CD14-positive monocyte (primary cell): ENCODE measurements at regions not wholly inside any gene's neighbourhood (a gene's known extent, or its start where the extent isn't known, plus 50 kb on each side); places are given as distances from the start of the nearest gene placed in this dataset.

Experiments used
- DNase-seq, 3 donors: peaks; one replicate each; pipeline ENCODE4 v3.0.0-alpha.2; 2011 to 2022
- H2AFZ ChIP-seq: 2 replicates; pipeline ENCODE4 v1.6.0; 2012; ENCODE audit warnings: mild to moderate bottlenecking, low read depth, low read length, inconsistent platforms; ENCODE audit not compliant: insufficient read depth, poor library complexity, severe bottlenecking
- H3K27ac ChIP-seq, 2 donors: 1 replicate in 1 of 2; 2 replicates in 1 of 2; pipeline ENCODE4 v1.5.1; 2012 to 2013; ENCODE audit warnings: low read length in 2 of 2, control low read depth in 1 of 2, inconsistent platforms in 1 of 2, low read depth in 1 of 2, mild to moderate bottlenecking in 1 of 2
- H3K27me3 ChIP-seq, 2 donors: one replicate each; pipeline versions ENCODE4 v1.6.0 to v1.6.1; 2011 to 2013; ENCODE audit warnings: low read length in 2 of 2; ENCODE audit not compliant: control insufficient read depth in 2 of 2, insufficient read depth in 2 of 2
- H3K36me3 ChIP-seq, 2 donors: replicated peaks in 1 of 2; 1 replicate in 1 of 2; 2 replicates in 1 of 2; pipeline versions ENCODE4 v1.5.1 to v1.6.1; 2012 to 2013; ENCODE audit warnings: low read length in 2 of 2, control low read depth in 1 of 2, inconsistent platforms in 1 of 2, mild to moderate bottlenecking in 1 of 2; ENCODE audit not compliant: insufficient read depth in 2 of 2, control insufficient read depth in 1 of 2
- H3K4me1 ChIP-seq, 2 donors: 1 replicate in 1 of 2; 2 replicates in 1 of 2; pipeline versions ENCODE4 v1.5.1 to v1.6.1; 2012 to 2013; ENCODE audit warnings: low read length in 2 of 2, control low read depth in 1 of 2, inconsistent platforms in 1 of 2, mild to moderate bottlenecking in 1 of 2, moderate library complexity in 1 of 2; ENCODE audit not compliant: insufficient read depth in 2 of 2, control insufficient read depth in 1 of 2
- H3K4me2 ChIP-seq: replicated peaks from 2 replicates; pipeline ENCODE3; 2012; ENCODE audit warnings: low read length, moderate library complexity, mild to moderate bottlenecking; ENCODE audit not compliant: poor library complexity, severe bottlenecking; ENCODE audit errors: extremely low read depth
- H3K4me3 ChIP-seq, 3 experiments: fragments of 200-600 bp in 1 of 3; sonication (generic) in 1 of 3; replicated peaks in 1 of 3; 1 replicate in 2 of 3; 2 replicates in 1 of 3; pipeline ENCODE4 v1.5.1; 2011 to 2013; ENCODE audit warnings: low read length in 3 of 3, mild to moderate bottlenecking in 3 of 3, control low read depth in 2 of 3, low read depth in 2 of 3, inconsistent platforms in 1 of 3, moderate library complexity in 1 of 3
- H3K79me2 ChIP-seq: 2 replicates; pipeline ENCODE4 v1.6.0; 2012; ENCODE audit warnings: mild to moderate bottlenecking, control low read depth, inconsistent platforms, low read length, moderate library complexity; ENCODE audit not compliant: insufficient read depth
- H3K9ac ChIP-seq: 2 replicates; pipeline ENCODE4 v1.6.0; 2017; ENCODE audit warnings: low read length, mild to moderate bottlenecking; ENCODE audit not compliant: insufficient read depth, poor library complexity, severe bottlenecking
- H3K9me3 ChIP-seq, 2 donors: replicated peaks in 1 of 2; 1 replicate in 1 of 2; 2 replicates in 1 of 2; pipeline versions ENCODE4 v1.5.1 to v1.6.1; 2012 to 2013; ENCODE audit warnings: low read length in 2 of 2, control low read depth in 1 of 2; ENCODE audit not compliant: control insufficient read depth in 1 of 2, insufficient read depth in 1 of 2
- H4K20me1 ChIP-seq: 2 replicates; pipeline ENCODE4 v1.6.0; 2012; ENCODE audit warnings: mild to moderate bottlenecking, low read length, control low read depth, moderate library complexity; ENCODE audit not compliant: insufficient read depth
- H3K27ac Mint-ChIP-seq, 7 donors: one replicate each; pipeline ENCODE4 v1.8.0; 2020; ENCODE audit warnings: mild to moderate bottlenecking in 7 of 7, mixed read lengths in 7 of 7, moderate library complexity in 6 of 7, inconsistent platforms in 2 of 7
- H3K27me3 Mint-ChIP-seq, 3 donors: one replicate each; pipeline ENCODE4 v1.8.0; 2021 to 2022; ENCODE audit warnings: low read depth in 3 of 3, mild to moderate bottlenecking in 3 of 3, mixed read lengths in 3 of 3, moderate library complexity in 3 of 3, inconsistent platforms in 1 of 3
- H3K36me3 Mint-ChIP-seq, 2 donors: one replicate each; pipeline ENCODE4 v1.8.0; 2020; ENCODE audit warnings: mixed read lengths in 2 of 2, inconsistent platforms in 1 of 2, mild to moderate bottlenecking in 1 of 2
- H3K4me1 Mint-ChIP-seq: one replicate; pipeline ENCODE4 v1.8.0; 2020; ENCODE audit warnings: mild to moderate bottlenecking, mixed read lengths
- H3K4me3 Mint-ChIP-seq, 2 donors: one replicate each; pipeline ENCODE4 v1.8.0; 2020; ENCODE audit warnings: mild to moderate bottlenecking in 2 of 2, mixed read lengths in 2 of 2, moderate library complexity in 1 of 2
- H3K9me3 Mint-ChIP-seq, 7 donors: one replicate each; pipeline ENCODE4 v1.8.0; 2020 to 2022; ENCODE audit warnings: mixed read lengths in 7 of 7, mild to moderate bottlenecking in 6 of 7, moderate library complexity in 6 of 7, inconsistent platforms in 2 of 7
- WGBS: methylation state at CpG from one replicate; pipeline ENCODE4 v1.1.5; 2013; ENCODE audit warnings: missing lambda C conversion rate; ENCODE audit not compliant: insufficient coverage; 5-methylcytosine and 5-hydroxymethylcytosine counted together
- intact Hi-C, 2 donors: fragments of 100-400 bp; cut with micrococcal nuclease; formaldehyde crosslinking; loops; one replicate each; pipeline versions ENCODE4 v1.15.0 to v1.15.1; 2023
- TF ChIP-seq, protein P1 (sequence below): fragments of 200-600 bp; IDR thresholded peaks from one replicate; pipeline ENCODE4 v1.8.0; 2022; ENCODE audit warnings: antibody characterized with exemption, mild to moderate bottlenecking

DNA sequence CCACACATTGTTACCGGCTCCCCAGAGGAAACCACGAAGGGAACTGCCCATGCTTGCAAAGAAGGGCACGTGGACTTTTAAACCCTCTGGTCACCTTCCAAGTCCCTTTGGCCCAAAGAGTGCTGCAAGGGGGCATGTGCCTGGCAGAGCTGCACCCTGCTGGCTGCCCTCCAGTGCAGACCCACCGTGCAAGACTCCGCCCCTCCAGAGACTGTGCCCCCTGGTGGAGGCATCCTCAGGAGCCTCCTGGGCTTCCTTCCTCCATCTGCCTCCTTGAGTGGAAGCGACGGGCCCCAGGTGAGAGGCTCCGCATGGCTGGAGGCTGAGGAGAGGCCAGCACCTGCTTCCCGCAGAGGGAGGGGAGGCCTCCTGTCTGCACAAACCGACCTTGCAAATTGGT is 100.6 kb downstream of the CRYAA start:
- H3K4me1 ChIP-seq = peaks cover 0 to 4% of the 10 kb centered on the region in 2 donors
- Mint-ChIP-seq H3K36me3 (no peaks in the 10 kb centered on the region), H3K9me3 (peaks cover 0 to 2% (median 0%) of the 10 kb centered on the region in 7 donors), H3K4me3 (no peak overlapping the region), H3K4me1 (peaks cover 4% of the 10 kb centered on the region), H3K27ac (peak overlapping the region in 1 of 7 donors; percentile 73), H3K27me3 (peaks cover 0 to 7% (median 1%) of the 10 kb centered on the region in 3 donors)
- H3K9me3 ChIP-seq = no peaks in the 10 kb centered on the region
- no peaks in the 10 kb centered on the region for H3K27me3 ChIP-seq
- H3K4me3 ChIP-seq = no peak overlapping the region
- no peak overlapping the region for H2AFZ ChIP-seq
- TF ChIP-seq, protein P1, sequence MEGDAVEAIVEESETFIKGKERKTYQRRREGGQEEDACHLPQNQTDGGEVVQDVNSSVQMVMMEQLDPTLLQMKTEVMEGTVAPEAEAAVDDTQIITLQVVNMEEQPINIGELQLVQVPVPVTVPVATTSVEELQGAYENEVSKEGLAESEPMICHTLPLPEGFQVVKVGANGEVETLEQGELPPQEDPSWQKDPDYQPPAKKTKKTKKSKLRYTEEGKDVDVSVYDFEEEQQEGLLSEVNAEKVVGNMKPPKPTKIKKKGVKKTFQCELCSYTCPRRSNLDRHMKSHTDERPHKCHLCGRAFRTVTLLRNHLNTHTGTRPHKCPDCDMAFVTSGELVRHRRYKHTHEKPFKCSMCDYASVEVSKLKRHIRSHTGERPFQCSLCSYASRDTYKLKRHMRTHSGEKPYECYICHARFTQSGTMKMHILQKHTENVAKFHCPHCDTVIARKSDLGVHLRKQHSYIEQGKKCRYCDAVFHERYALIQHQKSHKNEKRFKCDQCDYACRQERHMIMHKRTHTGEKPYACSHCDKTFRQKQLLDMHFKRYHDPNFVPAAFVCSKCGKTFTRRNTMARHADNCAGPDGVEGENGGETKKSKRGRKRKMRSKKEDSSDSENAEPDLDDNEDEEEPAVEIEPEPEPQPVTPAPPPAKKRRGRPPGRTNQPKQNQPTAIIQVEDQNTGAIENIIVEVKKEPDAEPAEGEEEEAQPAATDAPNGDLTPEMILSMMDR = peak; percentile 41
- no peak overlapping the region for H3K4me2 ChIP-seq
- H3K79me2 ChIP-seq = no peaks in the 10 kb centered on the region
- H3K36me3 ChIP-seq = no peaks in the 10 kb centered on the region
- H3K9ac ChIP-seq = no peak overlapping the region
- peak in 1 of 3 donors; percentile 15 for DNase-seq
- no peaks in the 10 kb centered on the region for H4K20me1 ChIP-seq
- 58% methylated on average over 7 of the region's 10 CpGs for WGBS
- no peak overlapping the region for H3K27ac ChIP-seq
- intact Hi-C loops = no loop called here

DNA sequence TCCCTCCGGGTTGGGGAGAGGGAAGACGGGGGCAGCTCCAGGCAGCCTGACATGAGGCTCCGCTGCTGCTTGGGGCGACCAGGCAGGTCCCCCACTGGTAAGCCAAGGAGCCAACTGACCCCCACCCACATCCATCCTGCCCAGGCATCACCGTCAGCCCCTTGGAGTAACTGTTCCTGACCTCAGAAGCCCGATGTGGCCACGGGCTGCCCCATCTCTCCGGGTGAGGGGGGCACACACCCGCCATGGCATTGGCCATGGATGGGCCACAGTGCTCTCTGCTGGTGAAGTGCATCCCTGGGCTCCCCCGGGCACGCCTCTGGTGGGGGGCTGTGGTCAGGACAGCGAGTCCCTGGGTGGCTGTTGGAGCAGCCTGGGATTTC is 100.0 kb downstream of the CRYAA start:
- Histone ChIP-seq H3K27me3 (no peaks in the 10 kb centered on the region), H3K79me2 (no peaks in the 10 kb centered on the region), H2AFZ (no peak overlapping the region), H3K9me3 (no peaks in the 10 kb centered on the region), H3K4me1 (peaks cover 0 to 4% of the 10 kb centered on the region in 2 donors), H3K4me2 (no peak overlapping the region), H3K4me3 (no peak overlapping the region), H3K9ac (no peak overlapping the region), H4K20me1 (no peaks in the 10 kb centered on the region), H3K27ac (no peak overlapping the region), H3K36me3 (no peaks in the 10 kb centered on the region)
- H3K4me3 Mint-ChIP-seq = no peak overlapping the region
- peaks cover 4% of the 10 kb centered on the region for H3K4me1 Mint-ChIP-seq
- WGBS = 87% methylated on average over 7 of the region's 12 CpGs
- no peak overlapping the region for H3K27ac Mint-ChIP-seq
- no peak for DNase-seq
- TF ChIP-seq, protein P1 = no peak
- peaks cover 0 to 6% (median 1%) of the 10 kb centered on the region in 3 donors for H3K27me3 Mint-ChIP-seq
- intact Hi-C loops = no loop called here
- H3K9me3 Mint-ChIP-seq = peaks cover 0 to 2% (median 0%) of the 10 kb centered on the region in 7 donors
- H3K36me3 Mint-ChIP-seq = no peaks in the 10 kb centered on the region
